ENCODE measurements at regions not wholly inside any gene's neighbourhood (a gene's known extent, or its start where the extent isn't known, plus 50 kb on each side); places are given as distances from the start of the nearest gene placed in this dataset.
"Not testable (repeated sequence)": the region's sequence is repeated elsewhere in the genome, so short reads cannot be mapped to it uniquely, and the experiment has no call there.

GRCh38 chr15:75770131-75770530 lies 57.5 kb upstream of the CSPG4 start:
- in situ Hi-C loops (cut with HindIII; ENCODE audit: low sequenced_read_pairs) = no loop called here
- no peak for DNase-seq (ENCODE audit: low read depth)
- H3K4me3 ChIP-seq (ENCODE audit: low read depth, low read length) = no peak overlapping the region
- TF ChIP-seq CTCF (IDR thresholded peaks at IDR 0.05; ENCODE audit: low read depth, low read length, missing control alignments) = no peak

GRCh38 chr15:75768526-75768925 lies 55.9 kb upstream of the CSPG4 start:
- DNase-seq (ENCODE audit: low read depth); in situ Hi-C loops (cut with HindIII; ENCODE audit: low sequenced_read_pairs); H3K4me3 ChIP-seq (ENCODE audit: low read depth, low read length): not testable (repeated sequence)

DNA sequence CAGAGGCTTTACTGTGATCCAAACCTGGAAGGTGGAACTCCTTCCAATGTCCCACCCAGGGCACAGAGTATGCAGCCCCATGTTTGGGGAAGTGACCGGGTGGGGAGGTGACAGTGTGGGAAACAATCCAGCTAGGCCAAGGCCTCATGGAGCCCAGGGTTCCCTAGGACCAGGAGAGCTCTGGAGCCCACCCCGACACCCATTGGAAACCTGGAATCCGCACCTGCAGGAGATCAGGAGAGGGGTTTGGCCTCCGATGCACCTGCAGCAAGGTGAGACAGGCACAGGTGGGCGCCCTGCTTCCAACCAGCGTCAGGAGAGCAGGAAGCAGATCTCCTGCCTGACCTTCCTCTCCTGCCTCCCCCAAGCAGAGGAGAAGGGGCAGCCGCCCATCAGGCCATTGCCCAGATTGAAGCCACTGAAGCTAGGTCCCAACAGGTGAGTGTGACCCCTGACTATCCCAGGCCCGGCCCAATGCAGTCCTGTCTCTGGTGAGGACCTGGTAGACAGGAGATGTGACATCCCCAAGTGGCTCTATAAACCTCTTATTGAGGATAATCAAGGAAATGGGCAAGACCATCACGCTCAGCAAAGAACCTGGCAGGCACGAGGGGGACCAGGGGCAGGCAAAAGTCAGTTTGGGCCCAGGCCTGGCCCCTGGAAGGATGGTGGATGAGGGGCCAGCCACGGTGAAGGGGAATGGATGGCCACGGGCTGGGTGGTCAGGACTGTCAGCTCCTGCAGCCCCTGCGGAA lies 53.1 kb upstream of the CSPG4 start:
- in situ Hi-C loops (cut with HindIII; ENCODE audit: low sequenced_read_pairs); H3K4me3 ChIP-seq (ENCODE audit: low read depth, low read length); DNase-seq (ENCODE audit: low read depth): not testable (repeated sequence)

DNA sequence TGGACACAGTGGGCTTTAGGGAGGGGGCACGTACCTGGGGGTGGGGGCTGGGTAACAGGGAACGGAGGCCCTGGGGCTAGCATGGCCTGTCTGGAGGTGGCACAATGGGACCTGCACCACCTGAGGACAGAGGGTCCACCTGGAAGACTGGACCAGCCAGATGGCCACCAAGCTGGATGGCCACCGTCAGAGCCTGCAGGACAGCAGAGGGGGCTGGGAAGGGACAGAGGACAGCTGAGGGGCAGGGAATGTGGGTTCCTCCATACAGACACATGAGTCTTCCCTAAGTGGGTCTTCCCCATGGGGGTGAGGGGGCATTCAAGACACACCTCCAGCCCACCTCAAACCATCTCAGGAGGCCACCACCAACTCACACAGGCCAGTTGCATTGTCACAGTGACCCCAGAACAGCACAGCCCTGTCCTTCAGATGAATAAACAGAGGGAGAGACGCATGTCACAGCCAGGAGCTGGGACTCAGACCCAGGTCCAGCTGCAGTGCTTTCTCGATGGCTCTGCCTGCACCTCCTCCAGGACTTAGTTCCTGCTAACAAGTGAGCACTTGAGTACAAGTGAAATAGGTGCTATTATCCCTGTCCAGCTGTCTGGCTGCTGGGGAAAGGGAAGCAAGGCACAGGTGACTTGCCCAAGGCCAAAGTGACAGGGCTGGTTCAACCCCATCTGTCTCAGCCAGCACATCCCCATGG lies 52.4 kb upstream of the CSPG4 start:
- in situ Hi-C loops (cut with HindIII; ENCODE audit: low sequenced_read_pairs) = not testable (repeated sequence)

GRCh38 chr15:75763635-75764600 lies 51.3 kb upstream of the CSPG4 start:
- H3K4me3 ChIP-seq (ENCODE audit: low read depth, low read length); in situ Hi-C loops (cut with HindIII; ENCODE audit: low sequenced_read_pairs); DNase-seq (ENCODE audit: low read depth): not testable (repeated sequence)

More for the DNA sequence above, 52.4 kb upstream of the CSPG4 start:
- H3K4me3 ChIP-seq (ENCODE audit: low read depth, low read length); DNase-seq (ENCODE audit: low read depth): not testable (repeated sequence)

DNA sequence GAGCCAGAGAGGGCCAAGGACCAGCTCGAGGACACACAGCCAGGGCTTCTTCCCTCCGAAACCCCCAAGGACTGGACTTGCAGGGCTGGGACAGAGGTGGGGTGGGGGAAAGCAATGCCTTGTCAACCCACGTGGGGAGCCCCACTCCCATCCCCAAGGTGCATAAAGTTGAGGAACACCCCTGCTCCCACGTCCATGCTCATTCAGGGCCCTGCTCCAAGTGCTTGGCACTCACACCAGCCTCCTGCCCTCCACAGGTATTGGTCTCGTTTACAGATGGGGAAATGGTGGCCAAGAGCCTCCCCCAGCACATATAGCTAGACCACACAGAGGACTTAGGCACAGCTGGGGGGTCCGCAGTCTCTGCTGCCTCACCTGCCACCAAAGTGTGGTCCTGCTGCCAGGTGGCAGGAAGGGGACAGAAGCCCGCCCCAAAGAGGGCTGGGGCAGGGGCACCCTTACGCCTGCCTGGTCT lies 50.5 kb upstream of the CSPG4 start:
- in situ Hi-C loops (cut with HindIII; ENCODE audit: low sequenced_read_pairs) = no loop called here
- no peak for TF ChIP-seq CTCF (IDR thresholded peaks at IDR 0.05; ENCODE audit: low read depth, low read length, missing control alignments)
- no peak overlapping the region for H3K4me3 ChIP-seq (ENCODE audit: low read depth, low read length)
- DNase-seq (ENCODE audit: low read depth) = no peak
